NCI-H1417 (cell line): ENCODE measurements at regions not wholly inside any gene's neighbourhood (a gene's known extent, or its start where the extent isn't known, plus 50 kb on each side); places are given as distances from the start of the nearest gene placed in this dataset.
"Not testable (repeated sequence)": the region's sequence is repeated elsewhere in the genome, so short reads cannot be mapped to it uniquely, and the experiment has no call there.

Experiments used
- DNase-seq, 3 experiments: peaks; one replicate each; lab custom pipeline; 2025; lab: John Stamatoyannopoulos, UW

GRCh38 chr22:49457946-49458707, 369.5 kb downstream of the BRD1 start:
- DNase-seq: no peak

- no peak for DNase-seq
These were observed 370.5 kb downstream of the BRD1 start for GRCh38 chr22:49457146-49457545.

- no peak for DNase-seq
These were observed 372.1 kb downstream of the BRD1 start for GRCh38 chr22:49455595-49455994.

GRCh38 chr22:49454726-49455125, 372.9 kb downstream of the BRD1 start:
- no peak for DNase-seq

DNA sequence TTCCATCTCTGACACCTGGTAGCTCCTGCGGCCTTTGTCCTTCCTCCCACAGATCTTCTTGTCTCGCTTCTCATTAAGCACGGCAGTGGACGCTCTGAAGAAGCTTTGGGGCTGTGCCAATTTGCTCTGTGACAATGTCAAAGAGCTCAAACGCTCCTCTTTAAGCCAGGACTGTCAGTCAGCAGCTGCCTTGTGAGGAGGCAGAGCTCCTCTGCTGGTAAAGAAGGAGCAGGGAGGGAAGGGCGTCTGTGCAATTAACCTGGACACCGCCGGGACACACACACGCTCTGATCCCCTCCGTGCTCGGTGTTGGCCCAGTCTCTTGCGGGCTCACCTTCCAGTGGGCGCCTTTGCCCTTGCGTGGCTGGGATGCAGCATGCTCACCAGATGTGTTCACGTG, 373.9 kb downstream of the BRD1 start:
- DNase-seq: peak in 1 of 3 experiments; percentile 11

- not testable (repeated sequence) for DNase-seq
These were observed 374.7 kb downstream of the BRD1 start for GRCh38 chr22:49453019-49453418.

DNA sequence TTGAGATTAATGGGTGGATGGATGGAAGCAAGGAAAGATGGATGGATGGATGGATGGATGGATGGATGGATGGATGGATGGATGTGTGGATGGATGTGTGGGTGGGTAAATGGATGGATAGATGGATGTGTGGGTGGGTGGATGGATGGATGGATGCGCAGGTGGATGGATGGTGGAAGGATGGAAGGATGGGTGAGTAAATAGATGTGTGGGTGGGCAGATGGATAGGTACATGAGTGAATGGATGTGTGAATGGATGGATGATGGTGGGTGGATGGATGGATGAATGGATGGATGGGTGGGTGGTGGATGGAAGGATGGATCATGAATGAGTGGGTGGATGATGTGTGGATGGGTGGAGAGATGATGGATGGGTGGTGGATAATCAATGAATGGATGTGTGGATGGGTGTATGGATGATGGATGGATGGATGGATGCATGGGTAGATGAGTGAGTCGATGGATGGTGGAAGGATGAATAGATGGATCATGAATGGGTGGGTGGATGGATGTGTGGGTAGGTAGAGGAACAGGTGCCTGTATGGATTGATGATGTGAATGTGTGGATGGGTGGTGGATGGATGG, 375.2 kb downstream of the BRD1 start:
- no peak for DNase-seq

DNA sequence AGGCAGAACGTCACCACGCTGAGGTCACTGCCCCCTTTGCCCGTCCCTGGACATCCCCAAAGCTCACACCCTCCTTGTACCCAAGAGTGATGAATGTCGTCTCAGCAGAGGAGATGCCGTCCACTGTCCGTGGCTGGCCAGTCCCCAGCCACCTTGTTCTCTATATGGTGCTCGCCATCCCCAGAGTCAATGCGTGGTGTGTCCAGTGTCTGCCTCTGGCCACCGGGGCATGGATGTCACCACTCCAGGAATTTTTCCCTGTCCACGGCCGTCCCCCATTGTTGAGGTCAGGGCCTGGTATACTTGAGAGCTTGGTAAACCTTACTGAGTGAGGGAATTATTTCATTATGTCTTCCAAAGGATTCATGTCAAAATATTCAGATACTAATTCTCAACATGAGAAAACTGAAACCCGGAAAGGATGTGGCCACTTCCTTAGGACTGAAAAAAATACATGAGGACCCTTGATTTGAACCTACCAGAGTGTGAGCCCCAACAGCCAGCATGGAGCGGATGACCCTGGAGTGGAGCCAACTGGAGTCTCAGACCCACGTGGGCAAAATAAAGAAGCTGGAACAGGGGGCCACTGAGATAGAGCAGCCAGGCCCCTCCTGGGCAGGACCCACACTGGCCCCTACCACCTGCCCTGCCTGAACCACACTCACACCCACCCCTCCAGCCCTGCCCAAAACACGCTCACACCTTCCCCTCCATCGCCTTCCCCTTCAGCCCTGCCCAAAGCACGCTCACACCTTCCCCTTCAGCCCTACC, 376.4 kb downstream of the BRD1 start:
- DNase-seq: no peak

DNA sequence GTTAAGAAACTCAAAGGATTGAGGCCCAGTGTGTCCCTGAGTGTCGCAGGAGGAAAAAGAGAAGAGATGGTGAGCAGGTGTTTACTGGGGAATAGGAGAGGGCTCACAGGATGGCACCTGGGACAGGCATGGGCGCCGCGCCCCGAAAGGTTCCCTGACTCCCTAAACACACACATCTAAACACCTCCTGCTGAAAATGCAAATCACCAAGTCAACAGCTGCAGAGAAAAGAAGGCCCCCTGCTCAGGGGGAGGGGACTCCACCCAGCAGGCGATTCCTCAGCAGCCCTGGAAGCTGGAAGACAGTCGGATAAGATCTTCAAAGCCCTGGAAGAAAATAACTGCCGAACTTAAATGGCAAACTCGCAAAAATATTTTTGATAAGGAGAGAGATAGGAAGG, 377.2 kb downstream of the BRD1 start:
- DNase-seq: no peak

DNA sequence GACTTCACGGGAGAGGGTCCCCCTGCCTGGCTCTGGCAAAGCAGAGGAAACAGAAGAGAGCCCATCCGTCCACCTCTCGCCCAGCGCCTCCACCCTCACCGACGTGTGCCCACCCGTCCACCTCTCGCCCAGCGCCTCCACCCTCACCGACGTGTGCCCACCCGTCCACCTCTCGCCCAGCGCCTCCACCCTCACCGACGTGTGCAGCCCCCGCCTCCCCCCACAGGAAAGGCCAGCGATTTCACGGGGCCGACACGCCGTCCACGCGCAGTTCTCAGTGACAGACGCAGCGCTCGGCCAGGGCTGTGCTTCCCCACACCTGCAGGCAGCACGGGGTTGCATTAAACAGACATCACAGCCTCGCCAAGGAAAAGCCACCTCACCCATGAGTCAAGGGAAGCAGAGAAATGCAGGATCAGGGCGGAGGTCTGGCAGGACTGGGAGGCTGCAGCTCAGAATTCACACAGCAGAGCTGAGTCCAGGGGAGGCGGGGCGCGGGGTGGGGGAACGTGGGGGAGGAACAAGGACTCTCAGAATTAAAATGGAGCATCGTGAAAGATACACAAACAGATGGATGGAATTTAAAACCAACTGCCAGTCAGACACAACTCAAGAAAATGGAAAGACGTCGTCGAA, 377.7 kb downstream of the BRD1 start:
- no peak for DNase-seq

- DNase-seq: no peak
These were observed 378.3 kb downstream of the BRD1 start for GRCh38 chr22:49449377-49449776.

DNA sequence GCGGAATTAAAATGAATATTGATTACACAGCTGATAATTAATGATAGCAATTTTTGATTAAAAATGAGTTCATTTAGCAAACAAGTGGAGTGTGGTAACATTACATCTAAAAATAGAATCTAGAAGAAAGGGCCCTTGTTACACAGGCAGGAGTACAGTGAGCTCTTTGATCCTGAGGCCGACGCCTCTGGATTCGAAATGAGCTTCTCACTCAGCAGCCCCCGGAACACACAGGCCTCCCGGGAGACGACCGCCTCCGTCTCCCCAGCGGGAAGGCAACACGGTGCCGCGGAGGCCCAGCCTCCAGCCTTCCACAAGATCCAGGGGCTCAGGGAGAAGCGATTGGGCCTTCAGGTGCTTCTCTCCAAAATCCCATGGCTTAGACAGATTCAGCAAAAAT, 379.1 kb downstream of the BRD1 start:
- no peak for DNase-seq

- no peak for DNase-seq
These were observed 379.8 kb downstream of the BRD1 start for GRCh38 chr22:49447837-49448236.

- no peak for DNase-seq
These were observed 380.6 kb downstream of the BRD1 start for GRCh38 chr22:49446759-49447710.

GRCh38 chr22:49446145-49446758, 381.4 kb downstream of the BRD1 start:
- DNase-seq: no peak

DNA sequence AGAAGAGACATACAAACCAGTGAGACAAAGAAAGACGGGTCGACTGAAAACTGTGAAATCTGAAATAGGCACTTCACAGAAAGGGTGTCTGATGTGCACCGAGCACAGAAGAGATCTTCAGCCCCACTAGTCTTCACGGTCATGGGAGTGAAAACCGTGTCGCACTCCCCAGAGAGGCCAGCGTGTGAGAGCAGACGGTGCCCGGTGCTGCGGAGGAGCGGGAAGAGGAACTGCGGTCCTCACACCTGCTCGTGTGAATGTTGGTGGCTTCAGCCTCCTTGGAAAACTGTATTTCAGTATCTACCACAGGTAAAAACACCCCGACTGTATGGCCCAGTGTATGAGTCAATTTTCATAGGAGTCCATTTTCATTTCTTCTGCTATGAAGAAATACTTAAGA, 382.9 kb downstream of the BRD1 start:
- DNase-seq: no peak

- DNase-seq: no peak
These were observed 386.7 kb downstream of the BRD1 start for GRCh38 chr22:49440931-49441330.

- no peak for DNase-seq
These were observed 388.3 kb downstream of the BRD1 start for GRCh38 chr22:49439373-49439772.

GRCh38 chr22:49437956-49438355, 389.7 kb downstream of the BRD1 start:
- DNase-seq: no peak

DNA sequence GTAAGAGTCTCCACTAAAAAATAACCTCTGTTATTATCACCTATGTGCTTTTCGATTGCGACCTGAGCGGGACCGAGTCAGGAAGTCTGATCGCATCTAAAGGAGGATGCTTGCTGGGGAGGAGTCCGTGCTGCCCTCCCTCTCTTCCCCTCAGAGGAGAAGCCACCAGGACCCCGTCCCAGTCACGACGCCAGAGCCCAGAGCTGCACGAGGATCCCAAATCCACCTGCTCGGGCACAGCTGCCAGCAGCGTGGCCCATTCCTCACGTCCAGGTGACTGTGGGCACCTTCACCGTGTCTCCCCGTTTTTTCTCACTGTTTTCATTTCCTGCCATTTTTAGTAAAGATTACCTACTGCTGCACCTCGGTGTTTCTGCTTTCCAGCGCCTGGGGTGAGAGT, 390.3 kb downstream of the BRD1 start:
- DNase-seq: no peak

- no peak for DNase-seq
These were observed 391.6 kb downstream of the BRD1 start for GRCh38 chr22:49436056-49436455.
